ENCODE measurements at regions not wholly inside any gene's neighbourhood (a gene's known extent, or its start where the extent isn't known, plus 50 kb on each side); places are given as distances from the start of the nearest gene placed in this dataset.

DNA sequence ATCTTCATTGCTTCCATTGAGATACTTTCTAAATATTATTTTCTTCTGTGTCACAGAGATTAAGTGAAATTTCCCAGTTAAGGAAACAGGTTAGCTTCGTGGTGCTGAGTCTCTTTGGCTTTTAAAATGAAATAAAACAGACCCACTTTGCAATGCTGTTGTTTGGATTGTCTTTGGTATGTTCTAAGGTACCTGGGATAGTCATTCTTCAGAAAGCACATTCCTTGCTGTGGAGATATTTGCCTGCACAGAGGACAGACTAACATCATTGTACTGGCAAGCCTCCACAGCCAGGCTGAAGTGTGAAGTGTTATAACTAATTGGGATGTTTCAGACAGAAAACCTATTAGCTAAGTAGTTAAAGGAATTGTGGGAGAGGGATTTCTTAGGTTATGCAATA, 148.8 kb upstream of the EPHA7 start:
- H3K4me2 ChIP-seq (ENCODE audit: low read length): no peak overlapping the region
- H3K9me2 ChIP-seq (ENCODE audit: insufficient read depth, low read length): no peaks in the 10 kb centered on the region
- TF ChIP-seq REST (IDR thresholded peaks at IDR 0.05; ENCODE audit: borderline replicate concordance): no peak
- no peak for TF ChIP-seq RAD21 (conservative IDR thresholded peaks at IDR 0.05)
- no peak for TF ChIP-seq TAF1 (IDR thresholded peaks at IDR 0.05; ENCODE audit: low read depth)
- no peak for TF ChIP-seq MXI1 (conservative IDR thresholded peaks at IDR 0.05; ENCODE audit: poor library complexity, severe bottlenecking)
- TF ChIP-seq, protein P1, sequence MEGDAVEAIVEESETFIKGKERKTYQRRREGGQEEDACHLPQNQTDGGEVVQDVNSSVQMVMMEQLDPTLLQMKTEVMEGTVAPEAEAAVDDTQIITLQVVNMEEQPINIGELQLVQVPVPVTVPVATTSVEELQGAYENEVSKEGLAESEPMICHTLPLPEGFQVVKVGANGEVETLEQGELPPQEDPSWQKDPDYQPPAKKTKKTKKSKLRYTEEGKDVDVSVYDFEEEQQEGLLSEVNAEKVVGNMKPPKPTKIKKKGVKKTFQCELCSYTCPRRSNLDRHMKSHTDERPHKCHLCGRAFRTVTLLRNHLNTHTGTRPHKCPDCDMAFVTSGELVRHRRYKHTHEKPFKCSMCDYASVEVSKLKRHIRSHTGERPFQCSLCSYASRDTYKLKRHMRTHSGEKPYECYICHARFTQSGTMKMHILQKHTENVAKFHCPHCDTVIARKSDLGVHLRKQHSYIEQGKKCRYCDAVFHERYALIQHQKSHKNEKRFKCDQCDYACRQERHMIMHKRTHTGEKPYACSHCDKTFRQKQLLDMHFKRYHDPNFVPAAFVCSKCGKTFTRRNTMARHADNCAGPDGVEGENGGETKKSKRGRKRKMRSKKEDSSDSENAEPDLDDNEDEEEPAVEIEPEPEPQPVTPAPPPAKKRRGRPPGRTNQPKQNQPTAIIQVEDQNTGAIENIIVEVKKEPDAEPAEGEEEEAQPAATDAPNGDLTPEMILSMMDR (IDR thresholded peaks at IDR 0.05; ENCODE audit: poor library complexity, severe bottlenecking): no peak
- TF ChIP-seq EZH2 (IDR thresholded peaks at IDR 0.05; ENCODE audit: borderline replicate concordance, insufficient read depth, low read length, poor library complexity, severe bottlenecking): no peak
- TF ChIP-seq EP300 (conservative IDR thresholded peaks at IDR 0.05; ENCODE audit: poor library complexity, severe bottlenecking): no peak
- TF ChIP-seq SMC3 (conservative IDR thresholded peaks at IDR 0.05; ENCODE audit: poor library complexity): no peak
- no peak for TF ChIP-seq POLR2AphosphoS5 (IDR thresholded peaks at IDR 0.05)
- no peaks in the 10 kb centered on the region for H3K36me3 ChIP-seq (ENCODE audit: insufficient read depth, low read length)
- H3K9ac ChIP-seq (ENCODE audit: low read length): no peak overlapping the region
- no peaks in the 10 kb centered on the region for H3K79me2 ChIP-seq (replicated peaks; ENCODE audit: insufficient read depth, low read length)
- no peaks in the 10 kb centered on the region for H3K9me3 ChIP-seq (ENCODE audit: low read length)
- H3K27ac ChIP-seq (ENCODE audit: low read length): no peak overlapping the region
- H3K4me3 ChIP-seq (ENCODE audit: low read length): no peak overlapping the region
- no peaks in the 10 kb centered on the region for H3F3A ChIP-seq (ENCODE audit: insufficient read depth, low read length, poor library complexity, severe bottlenecking)
- H2AFZ ChIP-seq (ENCODE audit: low read depth, low read length): no peak overlapping the region
- H4K20me1 ChIP-seq (ENCODE audit: insufficient read depth): no peaks in the 10 kb centered on the region
- no peaks in the 10 kb centered on the region for H3K27me3 ChIP-seq (ENCODE audit: insufficient read depth, low read depth, low read length)

GRCh38 chr6:93567164-93567563, 147.8 kb upstream of the EPHA7 start:
- Histone ChIP-seq H3K27ac (ENCODE audit: low read length) (no peak overlapping the region), H3K4me2 (ENCODE audit: low read length) (no peak overlapping the region), H4K20me1 (ENCODE audit: insufficient read depth) (no peaks in the 10 kb centered on the region), H3K27me3 (ENCODE audit: insufficient read depth, low read depth, low read length) (no peaks in the 10 kb centered on the region), H3K9me2 (ENCODE audit: insufficient read depth, low read length) (no peaks in the 10 kb centered on the region), H3K9me3 (ENCODE audit: low read length) (no peaks in the 10 kb centered on the region), H3K4me3 (ENCODE audit: low read length) (no peak overlapping the region), H3K79me2 (replicated peaks; ENCODE audit: insufficient read depth, low read length) (no peaks in the 10 kb centered on the region), H2AFZ (ENCODE audit: low read depth, low read length) (no peak overlapping the region), H3K36me3 (ENCODE audit: insufficient read depth, low read length) (no peaks in the 10 kb centered on the region), H3K9ac (ENCODE audit: low read length) (no peak overlapping the region), H3F3A (ENCODE audit: insufficient read depth, low read length, poor library complexity, severe bottlenecking) (no peaks in the 10 kb centered on the region)
- TF ChIP-seq MXI1 (conservative IDR thresholded peaks at IDR 0.05; ENCODE audit: poor library complexity, severe bottlenecking): no peak
- no peak for TF ChIP-seq SMC3 (conservative IDR thresholded peaks at IDR 0.05; ENCODE audit: poor library complexity)
- TF ChIP-seq REST (IDR thresholded peaks at IDR 0.05; ENCODE audit: borderline replicate concordance): no peak
- TF ChIP-seq POLR2AphosphoS5 (IDR thresholded peaks at IDR 0.05): no peak
- TF ChIP-seq RAD21 (conservative IDR thresholded peaks at IDR 0.05): no peak
- TF ChIP-seq EZH2 (IDR thresholded peaks at IDR 0.05; ENCODE audit: borderline replicate concordance, insufficient read depth, low read length, poor library complexity, severe bottlenecking): no peak
- TF ChIP-seq TAF1 (IDR thresholded peaks at IDR 0.05; ENCODE audit: low read depth): no peak
- TF ChIP-seq EP300 (conservative IDR thresholded peaks at IDR 0.05; ENCODE audit: poor library complexity, severe bottlenecking): no peak
- TF ChIP-seq, protein P1 (IDR thresholded peaks at IDR 0.05; ENCODE audit: poor library complexity, severe bottlenecking): no peak

All from neural cell (in vitro differentiated cells).